OCI-LY7 (cell line): ENCODE measurements at regions not wholly inside any gene's neighbourhood (a gene's known extent, or its start where the extent isn't known, plus 50 kb on each side); places are given as distances from the start of the nearest gene placed in this dataset.

Experiments used
- BruUV-seq: library from RNA; stranded (reverse); fragments of 400-500 nt; replicated peaks from 2 replicates; lab custom pipeline; 2021; lab: Mats Ljungman, UMichigan
- CTCF ChIA-PET: fragments of 300-600 bp; sonication (Branson Sonifier 250); formaldehyde crosslinking; loops from one replicate; lab custom pipeline; 2022; ENCODE audit warnings: antibody characterized with exemption; ENCODE audit not compliant: unreplicated experiment; lab: Charles Lee
- POLR2A ChIA-PET: fragments of 300-600 bp; sonication (Branson Sonifier 250); formaldehyde crosslinking; loops from one replicate; lab custom pipeline; 2022; ENCODE audit warnings: antibody characterized with exemption; lab: Charles Lee
- DNase-seq: peaks from one replicate; pipeline ENCODE4 v3.0.0-alpha.2; 2015; ENCODE audit warnings: low spot score
- H2AFZ ChIP-seq: fragments of 200-600 bp; sonication (generic), shearing (Covaris generic); 2 replicates; pipeline ENCODE4 v1.6.1; 2014; ENCODE audit warnings: mild to moderate bottlenecking, antibody characterized with exemption, low read length, moderate library complexity
- H3K27ac ChIP-seq: fragments of 200-600 bp; sonication (generic); 2 replicates; pipeline ENCODE4 v1.5.1; 2014; ENCODE audit warnings: mixed run types, low read depth, mild to moderate bottlenecking, moderate library complexity, low read length, inconsistent platforms; ENCODE audit not compliant: poor library complexity, severe bottlenecking
- H3K36me3 ChIP-seq: fragments of 200-600 bp; sonication (generic); 2 replicates; pipeline ENCODE4 v1.6.1; 2014; ENCODE audit warnings: mild to moderate bottlenecking, antibody characterized with exemption, low read length, moderate library complexity, mixed read lengths; ENCODE audit not compliant: insufficient read depth
- H3K4me1 ChIP-seq: fragments of 200-600 bp; sonication (generic); 2 replicates; pipeline ENCODE4 v1.5.1; 2014; ENCODE audit warnings: mild to moderate bottlenecking, low read length; ENCODE audit not compliant: insufficient read depth, poor library complexity, severe bottlenecking
- H3K4me2 ChIP-seq: fragments of 200-600 bp; sonication (generic); 2 replicates; pipeline ENCODE4 v1.6.1; 2014; ENCODE audit warnings: mild to moderate bottlenecking, low read length
- H3K4me3 ChIP-seq: fragments of 200-600 bp; sonication (generic); 2 replicates; pipeline ENCODE4 v1.5.1; 2014; ENCODE audit warnings: mild to moderate bottlenecking, low read depth, low read length; ENCODE audit not compliant: poor library complexity, severe bottlenecking
- H3K79me2 ChIP-seq: fragments of 200-600 bp; sonication (generic); 2 replicates; pipeline ENCODE4 v1.6.1; 2016; ENCODE audit warnings: low read depth, mild to moderate bottlenecking, low read length, moderate library complexity, mixed read lengths; ENCODE audit not compliant: insufficient read depth
- H3K9me2 ChIP-seq: fragments of 200-600 bp; sonication (generic); 2 replicates; pipeline ENCODE4 v1.6.1; 2016; ENCODE audit warnings: mild to moderate bottlenecking, low read length, mixed read lengths; ENCODE audit not compliant: insufficient read depth
- H3K9me3 ChIP-seq: fragments of 200-600 bp; sonication (generic); 2 replicates; pipeline ENCODE4 v1.6.1; 2014; ENCODE audit warnings: mild to moderate bottlenecking, mixed run types, low read length, mixed read lengths
- H4K20me1 ChIP-seq: fragments of 200-600 bp; sonication (generic); 2 replicates; pipeline ENCODE4 v1.6.1; 2014; ENCODE audit warnings: mild to moderate bottlenecking, antibody characterized with exemption, low read length, moderate library complexity, mixed read lengths; ENCODE audit not compliant: insufficient read depth
- EZH2phosphoT487 ChIP-seq: fragments of 200-600 bp; sonication (generic); IDR thresholded peaks from 2 replicates; pipeline ENCODE4 v1.6.1; 2018; ENCODE audit warnings: low read depth, borderline replicate concordance, mild to moderate bottlenecking, mixed run types, antibody characterized with exemption, low read length, moderate library complexity, mixed read lengths
- intact Hi-C: fragments of 100-400 bp; cut with micrococcal nuclease; formaldehyde crosslinking; loops from one replicate; pipeline ENCODE4 v1.10.0; 2022; ENCODE audit not compliant: unreplicated experiment
- TF ChIP-seq, protein P1 (sequence below): fragments of 200-600 bp; sonication (generic); conservative IDR thresholded peaks from 2 replicates; pipeline ENCODE4 v1.5.1; 2014; ENCODE audit warnings: mild to moderate bottlenecking, antibody characterized with exemption, low read length, moderate library complexity, mixed read lengths

DNA sequence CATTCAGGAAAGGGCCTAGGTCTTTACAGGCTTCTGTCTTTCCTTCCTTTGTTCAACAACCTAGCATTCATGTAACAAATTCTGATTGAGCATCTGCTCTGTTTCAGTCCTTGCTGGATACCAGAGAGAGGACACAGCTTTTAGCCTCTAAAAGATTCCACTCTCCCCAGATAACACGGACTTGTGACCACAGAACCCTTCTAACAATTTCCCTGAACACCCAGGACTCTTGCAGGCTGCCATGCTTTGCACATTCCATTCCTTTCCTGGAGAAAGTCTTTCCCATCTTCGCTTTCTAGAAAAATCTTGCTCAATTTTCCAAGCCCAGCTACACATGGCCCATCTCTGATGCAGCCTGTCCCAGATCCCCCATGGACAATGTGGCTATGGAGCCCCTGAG, 310.9 kb downstream of the ACTL7B start:
- no peak overlapping the region for H3K27ac ChIP-seq
- intact Hi-C loops: no loop called here
- DNase-seq: no peak
- H3K9me3 ChIP-seq: no peaks in the 10 kb centered on the region
- H3K4me3 ChIP-seq: no peak overlapping the region
- H3K79me2 ChIP-seq: no peaks in the 10 kb centered on the region
- no peaks in the 10 kb centered on the region for H4K20me1 ChIP-seq
- ChIA-PET POLR2A (interaction anchor here (1.2 kb wide), 1 partner anchor 28 kb away, joined by 3 read pairs; no protein-coding TSS in a partner anchor), CTCF (no interaction called here)
- H3K36me3 ChIP-seq: no peaks in the 10 kb centered on the region
- H3K4me1 ChIP-seq: no peaks in the 10 kb centered on the region
- no TSS peak for BruUV-seq
- H3K4me2 ChIP-seq: no peak overlapping the region
- H2AFZ ChIP-seq: no peak overlapping the region
- no peaks in the 10 kb centered on the region for H3K9me2 ChIP-seq
- TF ChIP-seq, protein P1, sequence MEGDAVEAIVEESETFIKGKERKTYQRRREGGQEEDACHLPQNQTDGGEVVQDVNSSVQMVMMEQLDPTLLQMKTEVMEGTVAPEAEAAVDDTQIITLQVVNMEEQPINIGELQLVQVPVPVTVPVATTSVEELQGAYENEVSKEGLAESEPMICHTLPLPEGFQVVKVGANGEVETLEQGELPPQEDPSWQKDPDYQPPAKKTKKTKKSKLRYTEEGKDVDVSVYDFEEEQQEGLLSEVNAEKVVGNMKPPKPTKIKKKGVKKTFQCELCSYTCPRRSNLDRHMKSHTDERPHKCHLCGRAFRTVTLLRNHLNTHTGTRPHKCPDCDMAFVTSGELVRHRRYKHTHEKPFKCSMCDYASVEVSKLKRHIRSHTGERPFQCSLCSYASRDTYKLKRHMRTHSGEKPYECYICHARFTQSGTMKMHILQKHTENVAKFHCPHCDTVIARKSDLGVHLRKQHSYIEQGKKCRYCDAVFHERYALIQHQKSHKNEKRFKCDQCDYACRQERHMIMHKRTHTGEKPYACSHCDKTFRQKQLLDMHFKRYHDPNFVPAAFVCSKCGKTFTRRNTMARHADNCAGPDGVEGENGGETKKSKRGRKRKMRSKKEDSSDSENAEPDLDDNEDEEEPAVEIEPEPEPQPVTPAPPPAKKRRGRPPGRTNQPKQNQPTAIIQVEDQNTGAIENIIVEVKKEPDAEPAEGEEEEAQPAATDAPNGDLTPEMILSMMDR: no peak
- no peak for TF ChIP-seq EZH2phosphoT487

DNA sequence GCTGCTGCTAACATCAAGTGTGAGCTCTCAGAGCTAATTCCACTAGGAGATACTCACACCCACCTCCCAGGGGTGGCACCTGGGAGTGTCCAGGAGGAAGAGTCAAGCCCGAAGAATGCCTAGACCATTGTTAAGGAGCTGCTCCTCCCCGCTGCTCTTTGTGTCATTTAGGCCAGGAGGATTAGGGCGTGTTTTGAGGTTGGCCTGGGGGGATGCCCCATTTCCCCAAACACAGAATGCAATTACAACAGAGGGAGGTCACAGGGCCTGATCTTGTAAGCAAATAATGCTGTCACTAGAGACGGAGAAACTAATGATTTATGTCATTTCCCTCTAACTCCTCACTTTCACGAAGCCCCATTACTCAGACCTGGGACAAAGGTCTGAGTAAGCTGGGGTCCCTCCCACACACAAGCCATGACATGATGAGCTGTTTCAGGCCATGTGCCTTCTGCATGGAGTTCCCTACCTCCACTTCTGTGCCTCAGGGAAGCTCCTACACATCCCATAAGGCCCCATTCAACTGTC, 312.5 kb downstream of the ACTL7B start:
- H3K4me1 ChIP-seq: no peaks in the 10 kb centered on the region
- no peak overlapping the region for H2AFZ ChIP-seq
- H3K27ac ChIP-seq: no peak overlapping the region
- ChIA-PET POLR2A (no interaction called here), CTCF (no interaction called here)
- TF ChIP-seq, protein P1: no peak
- no peak for TF ChIP-seq EZH2phosphoT487
- no peaks in the 10 kb centered on the region for H3K9me3 ChIP-seq
- BruUV-seq: no TSS peak
- no peaks in the 10 kb centered on the region for H3K79me2 ChIP-seq
- no peaks in the 10 kb centered on the region for H3K36me3 ChIP-seq
- intact Hi-C loops: no loop called here
- H3K4me3 ChIP-seq: no peak overlapping the region
- H3K9me2 ChIP-seq: no peaks in the 10 kb centered on the region
- H3K4me2 ChIP-seq: no peak overlapping the region
- no peak for DNase-seq
- no peaks in the 10 kb centered on the region for H4K20me1 ChIP-seq

DNA sequence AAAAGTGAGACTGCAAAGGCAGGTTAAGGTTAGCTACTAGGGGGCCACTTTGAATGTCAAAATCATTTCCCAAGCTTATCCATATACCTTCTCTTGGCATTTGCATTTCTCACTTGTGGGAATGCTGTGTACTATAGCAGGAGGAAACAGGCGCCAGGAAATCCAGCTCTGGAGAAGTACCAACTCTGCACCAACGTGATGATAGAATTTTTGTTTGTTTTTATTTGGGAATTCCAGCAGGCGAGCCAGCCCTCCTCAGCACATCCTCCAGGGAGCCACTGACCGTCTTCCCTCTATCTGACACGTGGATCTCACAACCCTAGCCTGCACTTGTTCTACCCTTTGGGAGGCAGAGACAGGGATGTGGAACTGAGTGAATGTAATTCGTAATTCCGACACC, 318.0 kb downstream of the ACTL7B start:
- DNase-seq: no peak
- CTCF ChIA-PET: no interaction called here
- intact Hi-C loops: no loop called here

More for the DNA sequence above, 318.0 kb downstream of the ACTL7B start:
- Histone ChIP-seq H3K4me3 (no peak overlapping the region), H3K9me3 (no peaks in the 10 kb centered on the region), H3K4me1 (no peaks in the 10 kb centered on the region), H3K9me2 (no peaks in the 10 kb centered on the region), H3K79me2 (no peaks in the 10 kb centered on the region), H2AFZ (no peak overlapping the region), H3K4me2 (no peak overlapping the region), H3K36me3 (no peaks in the 10 kb centered on the region), H4K20me1 (no peaks in the 10 kb centered on the region), H3K27ac (no peak overlapping the region)
- no TSS peak for BruUV-seq
- POLR2A ChIA-PET: interaction anchor here (0.6 kb wide), 1 partner anchor 62 kb away, joined by 3 read pairs; no protein-coding TSS in a partner anchor
- TF ChIP-seq, protein P1: no peak
- no peak for TF ChIP-seq EZH2phosphoT487
